Inflammatory macrophage treated with lipopolysaccharide for 1 hour (primary cell): ENCODE measurements at regions not wholly inside any gene's neighbourhood (a gene's known extent, or its start where the extent isn't known, plus 50 kb on each side); places are given as distances from the start of the nearest gene placed in this dataset.
"Not testable (repeated sequence)": the region's sequence is repeated elsewhere in the genome, so short reads cannot be mapped to it uniquely, and the experiment has no call there.

Experiments used
- DNase-seq, 2 donors: peaks; one replicate each; pipeline ENCODE4 v3.0.0-alpha.2; 2020 to 2022

DNA sequence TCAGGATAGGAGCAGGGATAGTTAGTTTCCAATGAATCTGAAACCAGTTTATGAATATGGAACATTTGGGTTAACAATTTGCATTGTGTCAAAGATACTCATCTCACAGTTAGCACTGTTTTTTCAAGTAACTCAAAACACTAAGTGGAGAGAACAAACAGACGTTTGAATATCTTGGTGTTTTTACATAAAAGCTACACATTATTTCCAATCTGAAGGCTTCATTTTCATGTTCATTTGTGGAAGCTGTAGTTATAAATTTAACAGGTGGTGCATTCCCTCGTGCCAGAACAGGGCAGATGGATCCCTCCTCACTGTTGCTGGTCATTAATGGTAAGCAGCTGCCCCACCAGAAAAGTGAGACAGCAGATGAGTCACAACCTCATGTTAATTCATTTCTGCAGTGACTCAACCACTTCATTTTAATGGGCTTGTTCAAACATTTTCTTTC is 286.9 kb downstream of the TMX3 start:
- DNase-seq = no peak

DNA sequence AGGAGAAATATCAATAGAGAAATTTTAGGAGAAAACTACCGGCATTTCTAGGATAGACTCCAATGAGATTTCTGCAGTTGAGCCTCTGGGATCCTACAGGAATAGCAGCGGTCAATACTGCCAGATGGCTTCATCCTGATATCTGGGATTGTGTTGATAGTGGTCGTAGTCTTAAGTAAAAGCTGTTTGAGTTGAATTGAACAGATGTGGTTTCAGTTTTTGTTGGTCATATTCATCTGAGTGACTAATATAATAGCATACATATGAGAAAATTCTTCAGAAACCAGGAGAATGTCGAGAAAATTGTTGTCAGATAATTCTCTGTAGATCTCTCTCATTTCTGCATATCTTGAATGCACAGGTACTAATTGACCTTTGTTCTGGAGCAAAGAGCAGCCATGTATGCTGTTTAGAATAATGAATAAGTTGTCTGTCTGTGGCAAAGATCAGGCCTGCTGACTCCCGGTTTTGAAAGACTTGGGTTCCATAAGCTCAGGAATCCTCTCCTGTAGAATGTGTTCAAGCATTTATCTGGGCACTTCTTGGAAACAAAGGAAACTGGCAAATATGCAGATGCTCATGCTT is 288.1 kb downstream of the TMX3 start:
- DNase-seq = no peak

DNA sequence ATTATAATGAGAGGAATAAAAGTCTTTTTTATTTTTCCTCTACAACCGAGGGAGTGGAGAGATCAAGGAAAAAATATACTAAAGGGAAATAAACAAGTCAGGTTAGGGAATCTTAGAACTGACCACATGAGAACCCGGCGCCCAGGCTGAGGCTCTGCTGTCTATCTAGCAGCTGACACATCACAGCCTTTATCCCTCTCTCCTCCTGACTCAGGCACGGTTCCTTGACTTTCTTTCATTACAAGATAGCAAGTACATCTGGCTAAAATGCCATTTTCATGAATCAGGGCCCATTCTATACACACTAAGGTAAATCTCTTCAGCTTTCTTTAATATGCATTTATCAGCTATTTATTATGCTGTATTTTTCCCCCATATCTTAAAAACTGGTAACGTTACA is 296.0 kb downstream of the TMX3 start:
- no peak for DNase-seq

DNA sequence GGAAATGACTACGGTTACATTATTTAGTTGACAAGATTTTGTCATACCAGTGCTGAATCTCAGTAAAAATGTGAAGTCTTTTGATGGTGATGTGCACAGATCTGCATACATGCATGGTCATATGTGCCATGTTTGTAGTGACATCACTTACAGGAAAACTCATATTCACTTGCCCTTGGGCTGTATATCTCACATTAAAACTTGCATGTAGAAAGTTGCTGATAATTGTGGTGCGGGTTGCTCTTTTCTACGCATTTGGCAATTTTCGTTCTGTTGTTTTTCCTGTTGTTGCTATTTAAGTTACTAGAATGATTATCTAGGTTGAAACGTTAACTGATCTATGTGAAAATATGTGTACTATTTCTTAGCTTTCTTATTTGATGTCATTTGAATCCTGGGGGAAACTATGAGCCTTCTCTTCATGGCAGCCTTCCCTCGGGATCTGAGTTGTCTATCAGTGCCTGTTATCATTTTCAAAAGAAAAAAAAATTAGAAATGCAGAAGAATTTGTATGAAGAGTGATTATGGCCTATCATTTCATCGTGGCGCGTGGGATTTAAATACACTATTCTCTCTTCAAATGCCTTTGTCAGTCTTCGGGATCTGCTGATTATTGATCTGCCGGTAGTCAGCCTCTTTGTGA is 296.6 kb downstream of the TMX3 start:
- no peak for DNase-seq

DNA sequence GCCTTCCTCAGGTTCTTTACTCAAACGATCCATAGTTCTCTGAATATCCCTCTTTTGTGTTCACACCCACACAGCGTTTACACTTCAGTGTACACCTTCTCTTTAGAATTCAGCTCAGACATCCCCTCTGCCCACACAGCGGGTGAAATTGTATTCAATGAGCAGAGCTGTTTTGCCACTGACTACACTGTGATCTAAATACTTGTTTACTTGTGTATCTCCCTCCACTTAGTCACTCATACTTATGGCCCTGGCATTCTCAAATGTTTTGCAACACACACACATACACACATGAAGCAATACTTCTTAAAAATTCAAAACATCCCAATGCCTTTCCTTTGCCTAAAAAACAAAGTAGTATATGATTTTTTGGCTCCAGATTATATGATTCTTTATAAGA is 297.1 kb downstream of the TMX3 start:
- DNase-seq = no peak

DNA sequence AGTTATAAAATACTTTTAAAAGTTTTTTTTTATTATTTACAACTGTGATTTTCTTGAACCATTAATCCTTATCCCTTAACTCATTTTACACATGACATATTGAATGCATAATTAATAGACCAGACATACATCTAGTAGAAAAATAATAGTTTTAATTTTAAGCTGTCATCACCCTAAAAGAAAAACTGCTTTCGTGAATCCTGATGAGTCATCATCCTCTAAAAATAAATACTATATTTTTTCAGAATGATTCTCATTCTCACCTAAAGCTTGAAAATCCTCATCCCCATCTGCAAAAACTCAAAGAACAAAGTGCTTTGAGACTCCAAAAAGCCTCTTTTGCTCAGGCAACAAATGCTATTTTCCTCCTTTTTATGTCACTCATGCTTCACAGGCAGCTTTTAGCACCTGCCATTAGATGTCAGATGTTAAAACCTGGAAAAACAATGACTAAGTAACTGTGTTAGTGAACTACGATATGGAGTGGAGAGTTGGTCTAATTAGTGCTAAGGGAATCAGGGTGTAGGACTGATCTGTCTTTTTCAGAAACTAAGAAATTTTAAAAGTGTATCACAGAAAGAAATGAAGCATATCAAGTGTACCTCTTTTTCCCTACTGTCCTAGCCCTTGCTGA is 297.6 kb downstream of the TMX3 start:
- no peak for DNase-seq

DNA sequence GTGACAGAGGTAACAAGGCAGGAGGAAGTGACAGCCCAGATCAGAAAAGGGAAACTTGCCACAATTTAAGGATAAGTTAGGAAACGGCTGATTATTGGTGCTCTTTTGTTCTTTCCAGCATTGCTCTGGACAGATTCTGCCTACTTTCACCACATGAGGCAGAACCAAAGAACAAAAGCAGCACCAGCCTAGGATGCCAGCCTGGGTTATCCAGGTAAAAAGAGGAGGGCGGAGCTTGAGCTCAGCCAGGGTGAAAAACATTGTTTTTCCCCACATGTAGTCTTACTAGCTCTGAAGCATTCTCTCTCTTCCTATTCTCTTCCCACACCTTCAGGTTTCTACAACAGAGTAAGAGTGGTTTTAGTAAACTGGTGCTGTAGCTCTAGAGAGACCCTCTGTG is 300.5 kb downstream of the TMX3 start:
- DNase-seq = no peak

DNA sequence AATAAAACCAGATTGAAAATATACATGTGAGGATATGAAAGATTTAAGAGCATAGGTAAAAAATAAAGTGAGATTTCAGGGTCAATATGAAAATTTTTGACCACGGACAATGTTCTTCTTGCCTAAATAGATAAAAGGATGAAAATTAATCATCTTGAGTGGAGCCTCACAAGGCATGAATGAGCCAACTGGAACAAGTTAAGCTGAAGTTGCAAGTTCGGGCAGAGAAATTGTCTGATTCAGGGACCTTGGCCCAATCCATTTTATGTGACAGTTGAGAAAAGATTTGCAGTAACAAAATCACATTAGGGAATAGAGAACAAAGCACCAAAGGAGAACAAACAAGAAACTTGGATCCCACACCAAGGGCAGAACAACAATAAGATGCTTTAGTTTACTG is 305.3 kb downstream of the TMX3 start:
- no peak for DNase-seq

DNA sequence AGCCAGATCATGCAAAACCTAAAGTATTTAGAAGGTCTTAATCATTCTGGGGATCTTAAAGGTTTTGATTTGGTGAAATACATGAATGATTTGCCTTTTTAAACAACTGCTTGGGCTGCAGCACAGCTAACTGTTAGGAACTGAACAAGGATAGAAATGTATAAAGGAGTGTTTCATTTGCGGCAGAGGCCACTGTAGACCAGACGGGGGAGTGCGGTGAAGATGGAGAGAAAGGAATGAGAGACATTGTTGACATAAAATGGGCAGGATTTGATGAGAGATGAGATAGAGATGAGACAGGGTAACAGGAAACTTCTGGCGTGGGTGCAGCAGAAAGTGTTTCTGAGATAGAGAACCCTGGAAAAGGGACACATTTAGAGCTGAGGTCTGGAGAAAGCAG is 308.1 kb downstream of the TMX3 start:
- no peak for DNase-seq

DNA sequence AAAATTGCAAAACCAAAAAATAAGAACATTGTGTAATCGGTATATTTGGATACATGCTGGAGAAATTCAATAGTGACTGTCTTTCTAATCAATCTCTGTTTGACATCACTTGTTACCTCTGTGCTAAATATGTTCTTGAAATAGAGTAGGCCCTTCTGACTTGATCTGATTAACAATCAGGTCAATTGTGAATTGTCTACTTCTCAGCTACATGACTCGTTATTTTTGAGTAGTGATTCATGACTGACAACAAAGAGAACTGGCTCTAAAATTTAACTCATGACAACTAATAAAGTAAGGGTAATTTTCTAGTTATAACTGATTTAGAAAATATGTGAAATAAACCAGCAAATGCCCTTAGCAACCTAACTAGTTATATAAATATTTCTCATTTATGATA is 312.1 kb downstream of the TMX3 start:
- no peak for DNase-seq

DNA sequence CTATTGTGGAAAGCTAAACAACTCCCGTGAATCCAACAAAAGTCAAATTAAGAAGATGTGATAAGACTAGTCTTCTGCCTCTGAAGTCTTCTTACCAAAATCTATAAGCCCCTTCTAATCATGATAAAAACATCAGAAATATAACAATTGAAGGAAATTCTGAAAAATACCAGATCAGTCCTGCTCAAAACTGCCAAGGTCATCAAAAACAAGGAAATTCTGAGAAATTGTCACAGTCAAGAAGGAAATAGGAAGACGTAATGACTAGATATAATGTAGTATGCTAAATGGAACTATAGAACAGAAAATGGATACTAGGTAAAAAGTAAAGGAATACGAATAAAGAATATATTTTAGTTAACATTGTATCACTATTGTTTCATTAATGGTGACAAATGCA is 314.0 kb downstream of the TMX3 start:
- no peak for DNase-seq

DNA sequence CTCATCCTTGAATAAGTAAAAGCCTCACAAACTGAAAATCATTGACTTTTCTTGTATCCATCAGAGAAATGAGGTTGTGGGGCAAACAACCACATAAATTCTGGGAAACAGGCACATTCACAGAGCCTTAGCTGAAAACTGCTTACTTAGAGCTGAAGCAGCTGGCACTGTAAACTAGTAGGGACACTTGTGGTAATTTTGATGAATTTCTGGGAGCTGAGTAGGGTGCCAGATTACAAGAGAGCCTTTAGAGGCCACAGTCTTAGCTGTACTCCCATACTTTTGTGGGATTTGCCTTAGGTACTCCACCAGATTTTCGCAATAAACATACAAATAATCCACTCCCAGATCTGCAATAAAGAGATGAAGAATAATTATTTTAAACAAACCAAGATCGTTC is 315.2 kb downstream of the TMX3 start:
- DNase-seq = no peak

DNA sequence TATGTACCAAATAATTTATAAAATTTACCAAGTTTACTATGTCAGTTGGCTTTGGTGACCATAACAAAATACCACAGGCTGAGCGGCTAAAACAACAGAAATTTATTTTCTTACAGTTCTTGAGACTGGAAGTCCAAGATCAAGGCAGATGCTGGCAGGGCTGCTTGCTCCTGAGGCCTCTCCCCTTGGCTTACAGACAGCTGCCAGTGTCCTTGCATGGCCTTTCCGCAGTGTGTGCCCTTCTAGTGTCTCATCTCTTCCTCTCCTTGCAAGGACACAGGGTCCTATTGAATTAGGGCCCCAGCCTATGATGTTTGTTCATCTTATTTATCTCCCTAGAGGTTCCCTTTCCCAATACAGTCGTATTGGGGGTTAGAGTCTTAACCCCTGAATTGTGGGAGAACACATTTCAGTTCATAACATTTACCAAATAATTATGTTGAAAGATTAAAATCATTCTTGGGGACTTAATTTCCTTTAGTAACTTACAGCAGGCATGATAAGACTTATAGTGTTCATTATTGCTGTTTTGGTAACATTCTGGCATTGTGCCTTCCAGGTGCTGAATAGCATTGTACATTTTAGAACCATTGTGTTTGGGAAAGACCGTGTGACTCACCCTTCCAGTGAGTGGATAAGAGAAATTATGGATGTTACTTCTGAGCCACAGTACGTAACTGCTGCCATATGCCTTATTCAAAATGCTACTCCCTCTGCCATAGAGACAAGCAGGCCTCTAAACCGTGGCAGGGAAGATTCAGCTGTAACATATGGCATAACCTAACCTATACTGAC is 317.5 kb downstream of the TMX3 start:
- no peak for DNase-seq

DNA sequence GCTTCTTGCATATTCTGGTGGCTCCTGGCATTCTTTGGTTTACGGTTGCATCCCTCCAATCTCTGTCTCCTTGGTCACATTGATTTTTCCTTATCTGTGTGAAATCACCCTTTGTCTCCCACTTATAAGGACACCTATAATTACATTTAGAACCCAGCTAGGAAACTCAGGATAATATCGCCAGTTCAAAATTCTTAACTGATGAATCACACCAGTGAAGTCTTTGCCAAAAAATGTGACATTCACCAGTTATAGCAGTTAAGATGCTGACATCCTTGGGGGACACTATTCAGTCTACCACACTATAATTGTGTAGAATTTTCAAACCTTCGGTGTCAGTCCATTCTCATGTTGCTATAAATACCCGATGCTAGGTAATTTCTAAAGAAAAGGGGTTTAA is 320.2 kb downstream of the TMX3 start:
- DNase-seq = no peak

DNA sequence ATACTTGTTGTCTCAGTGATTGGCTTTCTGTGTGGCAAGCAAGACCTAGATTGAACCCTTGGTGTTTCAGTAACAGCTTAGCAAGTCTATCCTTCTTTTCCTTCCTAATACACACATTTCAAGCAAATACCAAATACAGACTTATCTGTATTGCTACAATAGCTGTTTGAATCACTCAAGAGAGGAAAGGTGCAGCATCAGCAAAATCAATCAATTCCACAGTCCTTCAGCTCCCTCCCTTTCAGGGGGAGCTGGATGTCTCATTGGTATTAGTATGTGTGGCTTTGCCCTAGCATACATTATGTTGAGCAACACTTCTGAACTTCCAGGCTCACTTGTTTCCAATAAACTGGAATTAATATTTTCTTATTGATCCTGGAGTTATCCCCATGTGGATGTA is 323.1 kb downstream of the TMX3 start:
- DNase-seq = no peak

DNA sequence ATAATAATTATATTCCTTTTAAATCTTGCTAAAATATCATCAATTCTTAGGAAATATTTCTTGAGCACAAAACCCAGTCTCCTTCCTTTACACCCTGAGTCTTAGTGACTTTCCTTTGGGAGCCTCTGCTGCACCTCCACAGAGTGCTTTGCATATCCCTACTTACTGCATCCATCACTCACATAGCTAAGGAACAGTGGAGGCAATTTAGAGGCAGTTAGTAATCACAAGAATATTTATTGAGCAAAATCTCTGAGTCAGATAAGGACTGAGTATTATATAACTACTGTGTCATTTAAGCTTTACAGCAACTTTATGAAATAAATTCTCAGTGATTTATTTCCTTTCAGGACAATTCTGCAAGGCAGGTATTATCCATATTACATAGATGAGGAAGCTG is 327.7 kb downstream of the TMX3 start:
- DNase-seq = no peak

DNA sequence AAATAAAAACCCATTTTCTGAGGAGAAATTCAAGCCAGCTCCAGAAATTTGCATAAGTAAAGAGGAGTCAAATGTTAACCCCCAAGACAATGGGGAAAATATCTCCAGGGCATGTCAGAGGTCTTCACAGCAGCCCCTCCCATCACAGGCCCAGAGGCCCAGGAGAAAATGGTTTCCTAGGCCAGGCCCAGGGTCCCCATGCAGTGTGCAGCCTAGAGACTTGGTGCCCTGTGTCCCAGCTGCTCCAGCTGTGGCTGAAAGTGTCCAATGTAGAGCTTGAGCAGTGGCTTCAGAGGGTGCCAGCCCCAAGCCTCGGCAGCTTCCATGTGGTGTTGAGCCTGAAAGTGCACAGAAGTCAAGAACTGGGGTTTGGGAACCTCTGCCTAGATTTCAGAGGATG is 330.9 kb downstream of the TMX3 start:
- DNase-seq = not testable (repeated sequence)

DNA sequence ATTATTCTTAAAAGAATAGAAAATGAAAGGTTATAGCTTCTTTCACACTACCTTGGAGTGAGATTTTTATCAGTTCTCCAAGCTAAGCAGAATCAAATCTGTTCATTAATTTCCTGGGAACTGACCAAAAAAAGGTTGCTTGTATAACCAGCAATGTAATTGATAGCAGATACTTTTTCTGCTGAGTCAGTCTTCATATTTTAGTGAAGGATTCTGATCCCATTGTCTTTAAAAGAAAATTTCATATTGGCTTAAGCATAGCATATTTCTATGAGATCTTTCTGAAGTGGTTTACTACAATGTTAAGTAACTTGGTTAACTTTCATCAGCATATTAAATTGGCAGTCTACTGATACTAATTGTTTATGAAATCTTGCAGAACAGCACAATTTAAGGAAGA is 338.0 kb downstream of the TMX3 start:
- no peak for DNase-seq

DNA sequence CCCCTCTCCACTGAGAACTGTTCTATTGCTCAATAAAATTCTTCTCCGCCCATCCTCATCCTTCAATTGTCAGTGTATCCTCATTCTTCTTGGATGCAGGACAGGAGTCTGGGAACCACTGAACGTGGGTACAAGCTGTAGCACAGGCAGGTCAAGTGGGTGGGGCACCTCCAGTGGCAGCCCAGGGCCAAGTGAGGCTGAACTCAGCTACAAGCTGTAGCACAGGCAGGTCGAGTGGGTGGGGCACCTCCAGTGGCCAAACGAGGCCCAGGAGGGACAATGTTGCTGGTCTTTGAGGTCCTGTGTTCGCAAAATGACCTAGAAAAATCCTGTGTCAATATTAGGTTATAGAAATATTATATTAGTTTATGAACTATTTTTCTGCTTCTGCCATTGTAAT is 352.0 kb downstream of the TMX3 start:
- DNase-seq = no peak

DNA sequence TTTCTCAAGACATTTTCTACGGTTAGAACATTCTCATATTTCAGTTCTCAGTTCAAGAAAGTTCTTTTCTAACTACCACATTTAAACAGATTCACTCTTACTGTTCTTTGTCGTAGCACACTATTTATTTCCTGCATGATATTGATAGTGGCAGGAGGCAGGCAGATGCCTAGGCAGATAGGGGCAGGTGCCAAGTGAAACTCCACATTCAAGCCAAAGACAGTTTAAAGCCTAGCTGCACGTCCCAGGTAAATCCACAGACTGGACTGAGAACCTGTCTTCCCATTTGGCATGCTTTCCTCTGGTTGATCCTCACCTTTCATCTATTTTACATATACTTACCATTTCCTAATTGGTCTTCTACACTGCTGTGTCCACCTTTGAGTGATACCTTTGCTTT is 359.3 kb downstream of the TMX3 start:
- no peak for DNase-seq

DNA sequence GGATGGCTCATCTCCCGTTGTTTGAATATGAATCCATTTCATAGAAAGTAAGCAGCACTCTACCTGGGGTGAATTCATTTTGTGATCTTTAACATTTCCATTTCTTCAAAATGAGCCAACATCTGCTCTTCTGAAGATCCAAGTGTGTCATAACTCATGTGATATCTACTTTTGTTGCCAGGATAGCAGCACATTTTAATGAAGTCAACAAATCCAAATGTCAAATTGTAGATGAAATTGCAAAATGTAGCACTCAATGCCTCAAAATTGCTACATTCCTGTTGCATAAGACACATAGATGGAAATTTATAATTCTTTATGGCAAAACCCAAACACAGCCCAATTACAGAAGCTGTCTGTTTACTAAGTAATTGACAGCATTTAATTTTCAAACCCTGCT is 360.7 kb downstream of the TMX3 start:
- no peak for DNase-seq

DNA sequence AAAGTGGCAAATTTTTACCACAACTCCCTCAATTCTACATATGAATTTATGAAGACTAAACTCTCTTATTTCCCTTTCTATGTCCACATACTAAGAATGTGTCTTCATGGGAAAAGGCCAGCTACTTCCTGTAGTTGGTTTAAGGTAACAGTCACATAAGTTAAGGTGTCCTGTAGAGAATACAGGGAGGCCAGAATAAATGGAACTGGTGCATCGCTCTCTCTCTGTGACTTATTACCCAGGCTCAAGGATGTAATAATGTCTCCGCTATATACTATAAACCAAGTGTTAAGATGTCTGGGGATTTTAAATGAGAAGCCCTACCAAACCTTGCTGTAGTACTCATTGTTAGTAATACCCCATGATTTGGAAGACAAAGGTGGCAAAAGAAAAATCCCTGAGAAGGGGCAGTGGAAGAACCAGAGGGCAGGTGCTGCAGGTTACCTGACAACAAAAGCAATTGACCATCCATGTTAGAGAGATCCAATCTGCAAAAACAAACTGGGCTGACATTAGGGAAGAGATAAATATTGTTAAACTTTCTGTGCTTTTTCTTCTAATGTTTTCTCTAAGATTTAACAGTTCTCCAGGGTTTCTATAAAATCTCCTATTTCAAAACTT is 372.8 kb downstream of the TMX3 start:
- no peak for DNase-seq

DNA sequence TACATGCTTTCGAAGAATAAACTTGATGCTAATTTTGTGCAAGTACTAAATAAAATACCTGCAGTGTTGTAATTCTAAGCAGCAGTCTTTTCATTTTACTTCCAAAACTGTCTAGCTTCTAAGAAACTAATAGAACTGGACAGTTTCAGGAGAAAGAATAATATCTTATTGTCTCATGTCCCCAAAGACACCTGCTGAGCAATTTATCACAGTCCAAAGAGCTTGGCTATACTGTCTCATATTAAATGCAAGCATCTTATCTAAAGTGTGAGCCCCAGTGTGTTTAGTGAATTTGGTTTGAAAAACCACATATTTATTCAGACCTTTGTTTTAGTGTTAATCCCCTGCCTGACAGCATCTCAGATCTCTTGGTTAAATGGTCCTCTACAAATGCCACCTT is 374.3 kb downstream of the TMX3 start:
- DNase-seq = no peak

DNA sequence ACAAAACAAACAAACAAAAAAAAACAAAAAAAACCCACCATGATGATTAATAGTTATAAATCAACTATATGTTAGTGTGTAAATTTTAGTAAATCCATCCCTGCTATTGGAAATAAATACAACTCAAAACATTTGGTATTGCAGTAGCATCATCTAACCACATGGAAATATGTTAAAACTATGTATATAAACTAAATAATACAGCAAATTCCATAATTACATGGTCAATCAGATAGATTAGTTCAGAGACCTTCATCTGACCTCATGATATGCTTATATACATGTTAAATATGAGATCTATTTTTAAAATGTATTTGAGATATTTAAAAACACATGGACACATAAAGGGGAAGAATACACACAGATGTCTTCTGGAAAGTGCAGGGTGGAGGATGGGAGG is 384.2 kb downstream of the TMX3 start:
- no peak for DNase-seq
